ENCODE measurements at regions not wholly inside any gene's neighbourhood (a gene's known extent, or its start where the extent isn't known, plus 50 kb on each side); places are given as distances from the start of the nearest gene placed in this dataset.

GRCh38 chr17:34416116-34416515 lies 53.1 kb upstream of the CCL1 start:
- TF ChIP-seq, protein P1, sequence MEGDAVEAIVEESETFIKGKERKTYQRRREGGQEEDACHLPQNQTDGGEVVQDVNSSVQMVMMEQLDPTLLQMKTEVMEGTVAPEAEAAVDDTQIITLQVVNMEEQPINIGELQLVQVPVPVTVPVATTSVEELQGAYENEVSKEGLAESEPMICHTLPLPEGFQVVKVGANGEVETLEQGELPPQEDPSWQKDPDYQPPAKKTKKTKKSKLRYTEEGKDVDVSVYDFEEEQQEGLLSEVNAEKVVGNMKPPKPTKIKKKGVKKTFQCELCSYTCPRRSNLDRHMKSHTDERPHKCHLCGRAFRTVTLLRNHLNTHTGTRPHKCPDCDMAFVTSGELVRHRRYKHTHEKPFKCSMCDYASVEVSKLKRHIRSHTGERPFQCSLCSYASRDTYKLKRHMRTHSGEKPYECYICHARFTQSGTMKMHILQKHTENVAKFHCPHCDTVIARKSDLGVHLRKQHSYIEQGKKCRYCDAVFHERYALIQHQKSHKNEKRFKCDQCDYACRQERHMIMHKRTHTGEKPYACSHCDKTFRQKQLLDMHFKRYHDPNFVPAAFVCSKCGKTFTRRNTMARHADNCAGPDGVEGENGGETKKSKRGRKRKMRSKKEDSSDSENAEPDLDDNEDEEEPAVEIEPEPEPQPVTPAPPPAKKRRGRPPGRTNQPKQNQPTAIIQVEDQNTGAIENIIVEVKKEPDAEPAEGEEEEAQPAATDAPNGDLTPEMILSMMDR (IDR thresholded peaks at IDR 0.05) = no peak
- TF ChIP-seq POLR2A (IDR thresholded peaks at IDR 0.05) = no peak

All from heart left ventricle (tissue), 13 donors.